NCI-H226 (cell line): ENCODE measurements at regions not wholly inside any gene's neighbourhood (a gene's known extent, or its start where the extent isn't known, plus 50 kb on each side); places are given as distances from the start of the nearest gene placed in this dataset.
A peak's percentile ranks its signal among the peaks of the same experiment; 100 is the strongest.

ENCODE experiments used
- DNase-seq: peaks from one replicate; pipeline ENCODE4 v3.0.0-alpha.2; 2015

GRCh38 chr2:163808406-163808805, 72.6 kb upstream of the FIGN start:
- no peak for DNase-seq

- no peak for DNase-seq
Observed at GRCh38 chr2:163802284-163802683, 66.5 kb upstream of the FIGN start.

GRCh38 chr2:163801486-163801885, 65.7 kb upstream of the FIGN start:
- no peak for DNase-seq

- peak; percentile 39 for DNase-seq
Observed at GRCh38 chr2:163800951-163801381, 65.2 kb upstream of the FIGN start.

GRCh38 chr2:163799807-163800206, 64.0 kb upstream of the FIGN start:
- no peak for DNase-seq

GRCh38 chr2:163794635-163795034, 58.8 kb upstream of the FIGN start:
- peak; percentile 60 for DNase-seq
